OCI-LY3 (cell line): ENCODE measurements at regions not wholly inside any gene's neighbourhood (a gene's known extent, or its start where the extent isn't known, plus 50 kb on each side); places are given as distances from the start of the nearest gene placed in this dataset.
"Not testable (repeated sequence)": the region's sequence is repeated elsewhere in the genome, so short reads cannot be mapped to it uniquely, and the experiment has no call there.

Source experiments
- H2AFZ ChIP-seq: fragments of 200-600, 300-600 bp; shearing (Covaris generic); 2 replicates; pipeline ENCODE4 v1.6.0; 2014; ENCODE audit warnings: antibody characterized with exemption, low read depth, low read length
- H3K27ac ChIP-seq: fragments of 200-600, 300-600 bp; sonication (generic); 2 replicates; pipeline ENCODE4 v1.5.1; 2014; ENCODE audit warnings: mild to moderate bottlenecking, low read length, moderate library complexity, mixed read lengths
- H3K27me3 ChIP-seq: fragments of 200-600, 300-600 bp; sonication (generic); 2 replicates; pipeline ENCODE4 v1.6.1; 2014; ENCODE audit warnings: low read depth, low read length, mixed read lengths
- H3K36me3 ChIP-seq: fragments of 200-600, 300-600 bp; sonication (generic); replicated peaks from 2 replicates; pipeline ENCODE3; 2014; ENCODE audit warnings: low read depth, low read length, mixed read lengths
- H3K4me1 ChIP-seq: fragments of 300-600, 200-600 bp; sonication (generic); 2 replicates; pipeline ENCODE4 v1.6.1; 2014; ENCODE audit warnings: low read length, mixed read lengths
- H3K4me2 ChIP-seq: fragments of 200-600, 300-600 bp; sonication (generic); 2 replicates; pipeline ENCODE4 v1.6.1; 2014; ENCODE audit warnings: low read length, mixed read lengths
- H3K4me3 ChIP-seq: fragments of 300-600, 200-600 bp; sonication (generic); 2 replicates; pipeline ENCODE4 v1.5.1; 2014; ENCODE audit warnings: antibody characterized with exemption, mild to moderate bottlenecking, low read length, moderate library complexity
- H3K79me2 ChIP-seq: fragments of 300-600, 200-600 bp; shearing (Covaris generic); 2 replicates; pipeline ENCODE4 v1.6.1; 2014; ENCODE audit warnings: mild to moderate bottlenecking, low read length, mixed read lengths
- H3K9ac ChIP-seq: fragments of 300-600, 200-600 bp; shearing (Covaris generic); 2 replicates; pipeline ENCODE4 v1.6.0; 2014; ENCODE audit warnings: mild to moderate bottlenecking, low read length, moderate library complexity
- H3K9me3 ChIP-seq: fragments of 200-600, 300-600 bp; shearing (Covaris generic); 2 replicates; pipeline ENCODE4 v1.6.1; 2014; ENCODE audit warnings: low read length, mixed read lengths; ENCODE audit not compliant: insufficient read depth
- H4K20me1 ChIP-seq: fragments of 200-600, 300-600 bp; sonication (generic); 2 replicates; pipeline ENCODE4 v1.6.1; 2016; ENCODE audit warnings: low read length, mixed read lengths; ENCODE audit not compliant: insufficient read depth
- CTCF ChIP-seq: fragments of 200-600, 300-600 bp; sonication (generic); IDR thresholded peaks from 2 replicates; pipeline ENCODE4 v1.5.1; 2014; ENCODE audit warnings: antibody characterized with exemption, low read length, low read depth
- EZH2phosphoT487 ChIP-seq: fragments of 200-600 bp; shearing (Covaris generic); IDR thresholded peaks from 2 replicates; pipeline ENCODE4 v1.6.1; 2018; ENCODE audit warnings: antibody characterized with exemption, mixed run types, low read depth

GRCh38 chr4:73343432-73343831, 60.7 kb upstream of the ALB start:
- Histone ChIP-seq H3K4me3 (no peak overlapping the region), H3K79me2 (no peaks in the 10 kb centered on the region), H3K9me3 (no peaks in the 10 kb centered on the region), H3K4me2 (no peak overlapping the region), H3K27ac (no peak overlapping the region), H3K36me3 (no peaks in the 10 kb centered on the region), H3K27me3 (no peaks in the 10 kb centered on the region), H2AFZ (no peak overlapping the region), H4K20me1 (no peaks in the 10 kb centered on the region), H3K9ac (no peak overlapping the region), H3K4me1 (no peaks in the 10 kb centered on the region)
- TF ChIP-seq CTCF (no peak), EZH2phosphoT487 (no peak)

- no peaks in the 10 kb centered on the region for H3K36me3 ChIP-seq
- no peaks in the 10 kb centered on the region for H3K4me1 ChIP-seq
- H3K9me3 ChIP-seq, result no peaks in the 10 kb centered on the region
- no peak overlapping the region for H2AFZ ChIP-seq
- H3K27me3 ChIP-seq, result no peaks in the 10 kb centered on the region
- peak overlapping the region; percentile 20; the same call in 1 of the 2 replicates for H3K4me2 ChIP-seq
- TF ChIP-seq EZH2phosphoT487 (no peak), CTCF (peak; percentile 73)
- H3K9ac ChIP-seq, result no peak overlapping the region
- H3K4me3 ChIP-seq, result no peak overlapping the region
- H4K20me1 ChIP-seq, result no peaks in the 10 kb centered on the region
- no peaks in the 10 kb centered on the region for H3K79me2 ChIP-seq
- H3K27ac ChIP-seq, result no peak overlapping the region
These were observed 62.6 kb upstream of the ALB start for GRCh38 chr4:73341454-73341853.

GRCh38 chr4:73340917-73341316, 63.2 kb upstream of the ALB start:
- Histone ChIP-seq H3K4me1 (no peaks in the 10 kb centered on the region), H3K9ac (no peak overlapping the region), H4K20me1 (no peaks in the 10 kb centered on the region), H3K27ac (no peak overlapping the region), H3K9me3 (no peaks in the 10 kb centered on the region), H3K36me3 (no peaks in the 10 kb centered on the region), H3K27me3 (no peaks in the 10 kb centered on the region), H3K4me2 (no peak overlapping the region), H3K79me2 (no peaks in the 10 kb centered on the region), H3K4me3 (no peak overlapping the region), H2AFZ (no peak overlapping the region)
- TF ChIP-seq EZH2phosphoT487 (no peak), CTCF (no peak)

- Histone ChIP-seq H3K36me3 (no peaks in the 10 kb centered on the region), H2AFZ (no peak overlapping the region), H3K9ac (no peak overlapping the region), H3K27ac (no peak overlapping the region), H3K4me3 (no peak overlapping the region), H3K4me2 (no peak overlapping the region), H4K20me1 (no peaks in the 10 kb centered on the region), H3K4me1 (no peaks in the 10 kb centered on the region), H3K27me3 (no peaks in the 10 kb centered on the region), H3K9me3 (no peaks in the 10 kb centered on the region), H3K79me2 (no peaks in the 10 kb centered on the region)
- TF ChIP-seq EZH2phosphoT487 (no peak), CTCF (no peak)
These were observed 68.4 kb upstream of the ALB start for GRCh38 chr4:73335679-73336078.

- not testable (repeated sequence) for H3K9me3 ChIP-seq, H3K9ac ChIP-seq, H3K27ac ChIP-seq, H3K36me3 ChIP-seq, H3K4me1 ChIP-seq, H3K4me2 ChIP-seq, H3K27me3 ChIP-seq, H2AFZ ChIP-seq, H3K4me3 ChIP-seq, H4K20me1 ChIP-seq, H3K79me2 ChIP-seq
These were observed 72.1 kb upstream of the ALB start for GRCh38 chr4:73332012-73332411.
